GM12891 (cell line): ENCODE measurements at regions not wholly inside any gene's neighbourhood (a gene's known extent, or its start where the extent isn't known, plus 50 kb on each side); places are given as distances from the start of the nearest gene placed in this dataset.

Experiments used
- POLR2A ChIP-seq: IDR thresholded peaks from 2 replicates; pipeline ENCODE4 v1.6.1; 2011; ENCODE audit warnings: low read depth, low read length, control low read depth
- POLR2AphosphoS5 ChIP-seq: IDR thresholded peaks from 2 replicates; pipeline ENCODE4 v1.6.1; 2011; ENCODE audit warnings: low read depth, low read length, control low read depth

GRCh38 chr12:80016684-80017083 is 81.8 kb upstream of the PPP1R12A start:
- TF ChIP-seq POLR2A (no peak), POLR2AphosphoS5 (no peak)
